ENCODE measurements at regions not wholly inside any gene's neighbourhood (a gene's known extent, or its start where the extent isn't known, plus 50 kb on each side); places are given as distances from the start of the nearest gene placed in this dataset.

- TF ChIP-seq CTCF (IDR thresholded peaks at IDR 0.05) (no peak), POLR2A (IDR thresholded peaks at IDR 0.05) (no peak)
Measured at GRCh38 chr13:84946192-84946591, 853.0 kb downstream of the SLITRK6 start.

Measured in adrenal gland (tissue), 5 donors.